Neural cell (in vitro differentiated cells): ENCODE measurements at regions not wholly inside any gene's neighbourhood (a gene's known extent, or its start where the extent isn't known, plus 50 kb on each side); places are given as distances from the start of the nearest gene placed in this dataset.

ENCODE experiments used
- H2AFZ ChIP-seq: fragments of 200-600, 300-800 bp; sonication (generic), shearing (Covaris generic); 2 replicates; pipeline ENCODE4 v1.6.0; 2014; ENCODE audit warnings: low read depth, mild to moderate bottlenecking, antibody characterized with exemption, low read length, moderate library complexity
- H3F3A ChIP-seq: fragments of 200-600 bp; shearing (Covaris generic); 2 replicates; pipeline ENCODE4 v1.6.1; 2016; ENCODE audit warnings: mild to moderate bottlenecking, moderate library complexity, mixed read lengths, antibody characterized with exemption, low read length; ENCODE audit not compliant: insufficient read depth, poor library complexity, severe bottlenecking
- H3K27ac ChIP-seq: fragments of 200-600, 300-800 bp; sonication (generic), shearing (Covaris generic); 2 replicates; pipeline ENCODE4 v1.5.1; 2014; ENCODE audit warnings: mild to moderate bottlenecking, low read length, moderate library complexity
- H3K27me3 ChIP-seq: fragments of 300-800, 200-600 bp; sonication (generic), shearing (Covaris generic); 2 replicates; pipeline ENCODE4 v1.6.0; 2014; ENCODE audit warnings: mild to moderate bottlenecking, low read depth, low read length, moderate library complexity; ENCODE audit not compliant: insufficient read depth
- H3K36me3 ChIP-seq: fragments of 300-800, 200-600 bp; sonication (generic), shearing (Covaris generic); 2 replicates; pipeline ENCODE4 v1.5.1; 2014; ENCODE audit warnings: mild to moderate bottlenecking, antibody characterized with exemption, low read length, moderate library complexity; ENCODE audit not compliant: insufficient read depth
- H3K4me2 ChIP-seq: fragments of 300-800, 200-600 bp; sonication (generic), shearing (Covaris generic); 2 replicates; pipeline ENCODE4 v1.6.0; 2014; ENCODE audit warnings: mild to moderate bottlenecking, low read length
- H3K4me3 ChIP-seq: fragments of 300-800, 200-600 bp; sonication (generic), shearing (Covaris generic); 2 replicates; pipeline ENCODE4 v1.5.1; 2014; ENCODE audit warnings: mild to moderate bottlenecking, low read length, moderate library complexity
- H3K79me2 ChIP-seq: fragments of 200-600 bp; shearing (Covaris generic); replicated peaks from 2 replicates; pipeline ENCODE4 v1.6.0; 2014; ENCODE audit warnings: mild to moderate bottlenecking, low read length, moderate library complexity; ENCODE audit not compliant: insufficient read depth
- H3K9ac ChIP-seq: fragments of 300-800, 200-600 bp; sonication (generic), shearing (Covaris generic); 2 replicates; pipeline ENCODE4 v1.6.1; 2016; ENCODE audit warnings: mild to moderate bottlenecking, low read length, mixed read lengths
- H3K9me2 ChIP-seq: fragments of 200-600 bp; shearing (Covaris generic); 2 replicates; pipeline ENCODE4 v1.6.1; 2016; ENCODE audit warnings: mild to moderate bottlenecking, low read length, mixed read lengths; ENCODE audit not compliant: insufficient read depth
- H3K9me3 ChIP-seq: fragments of 200-600, 300-800 bp; sonication (generic), shearing (Covaris generic); 2 replicates; pipeline ENCODE4 v1.6.1; 2016; ENCODE audit warnings: mild to moderate bottlenecking, mixed run types, low read length, moderate library complexity, mixed read lengths
- H4K20me1 ChIP-seq: fragments of 200-600 bp; shearing (Covaris generic); 2 replicates; pipeline ENCODE4 v1.6.1; 2016; ENCODE audit warnings: mild to moderate bottlenecking, mixed run types; ENCODE audit not compliant: insufficient read depth
- EP300 ChIP-seq: fragments of 450-650 bp; conservative IDR thresholded peaks from 2 replicates; pipeline ENCODE4 v1.6.1; 2014; ENCODE audit warnings: antibody characterized with exemption, mild to moderate bottlenecking, moderate library complexity; ENCODE audit not compliant: poor library complexity, severe bottlenecking
- EZH2 ChIP-seq: fragments of 200-600, 300-800 bp; shearing (Covaris generic), sonication (generic); IDR thresholded peaks from 2 replicates; pipeline ENCODE4 v1.6.1; 2014; ENCODE audit warnings: antibody characterized with exemption, low read length, borderline replicate concordance, mild to moderate bottlenecking; ENCODE audit not compliant: insufficient read depth, poor library complexity, severe bottlenecking
- MXI1 ChIP-seq: fragments of 450-650 bp; conservative IDR thresholded peaks from 2 replicates; pipeline ENCODE4 v1.6.1; 2014; ENCODE audit warnings: antibody characterized with exemption, mild to moderate bottlenecking; ENCODE audit not compliant: poor library complexity, severe bottlenecking
- POLR2AphosphoS5 ChIP-seq: IDR thresholded peaks from 2 replicates; pipeline ENCODE4 v1.6.1; 2012
- RAD21 ChIP-seq: fragments of 450-650 bp; conservative IDR thresholded peaks from 2 replicates; pipeline ENCODE4 v1.6.1; 2014; ENCODE audit warnings: antibody characterized with exemption, mild to moderate bottlenecking, moderate library complexity
- SMC3 ChIP-seq: fragments of 450-650 bp; conservative IDR thresholded peaks from 2 replicates; pipeline ENCODE4 v1.6.1; 2014; ENCODE audit warnings: antibody characterized with exemption, mild to moderate bottlenecking, moderate library complexity; ENCODE audit not compliant: poor library complexity
- TAF1 ChIP-seq: IDR thresholded peaks from 2 replicates; pipeline ENCODE4 v1.6.1; 2012; ENCODE audit warnings: low read depth
- TF ChIP-seq, protein P1 (sequence below): fragments of 450-650 bp; IDR thresholded peaks from 2 replicates; pipeline ENCODE4 v1.5.1; 2014; ENCODE audit warnings: antibody characterized with exemption, mild to moderate bottlenecking, moderate library complexity; ENCODE audit not compliant: poor library complexity, severe bottlenecking
- TF ChIP-seq, protein P2 (sequence below): IDR thresholded peaks from 2 replicates; pipeline ENCODE4 v1.6.1; 2012; ENCODE audit warnings: borderline replicate concordance

DNA sequence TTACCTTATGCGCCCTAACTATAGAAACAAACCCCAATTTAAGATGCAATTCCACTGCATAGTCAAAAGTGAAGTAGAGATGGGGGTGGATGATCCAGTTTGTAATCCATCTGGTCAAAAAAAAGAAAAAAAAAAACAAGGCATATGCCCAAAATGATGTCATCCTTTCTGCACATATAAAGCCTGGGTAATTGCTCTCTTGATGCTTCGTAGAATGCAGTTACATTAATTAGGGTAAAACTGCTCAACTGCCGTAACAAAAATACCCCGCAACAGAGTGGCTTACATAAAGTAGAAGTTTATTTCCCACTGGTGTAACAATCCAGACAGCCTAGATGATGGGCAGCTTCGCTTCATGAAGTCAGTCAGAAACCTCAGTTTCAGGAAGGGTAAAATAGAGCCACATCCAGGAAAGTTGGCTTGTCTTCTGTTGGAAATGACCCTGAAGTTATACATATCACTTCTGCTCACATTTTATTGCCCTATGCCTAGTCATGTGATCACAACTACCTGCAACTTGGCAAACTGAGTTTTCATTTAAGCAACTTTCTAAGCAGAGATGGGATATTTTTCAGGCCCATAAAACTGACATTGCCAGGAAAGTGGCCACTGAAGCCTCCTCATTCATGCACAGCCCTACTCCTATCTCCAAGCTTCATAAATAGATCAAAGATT, 221.7 kb downstream of the C1orf94 start:
- H3K4me3 ChIP-seq: no peak overlapping the region
- H2AFZ ChIP-seq: no peak overlapping the region
- no peak overlapping the region for H3K27ac ChIP-seq
- no peaks in the 10 kb centered on the region for H3K9me3 ChIP-seq
- no peaks in the 10 kb centered on the region for H3K27me3 ChIP-seq
- no peaks in the 10 kb centered on the region for H3K79me2 ChIP-seq
- H4K20me1 ChIP-seq: no peaks in the 10 kb centered on the region
- H3K9me2 ChIP-seq: no peaks in the 10 kb centered on the region
- TF ChIP-seq EZH2: no peak
- H3F3A ChIP-seq: no peaks in the 10 kb centered on the region
- no peak overlapping the region for H3K4me2 ChIP-seq
- no peak overlapping the region for H3K9ac ChIP-seq
- no peaks in the 10 kb centered on the region for H3K36me3 ChIP-seq

DNA sequence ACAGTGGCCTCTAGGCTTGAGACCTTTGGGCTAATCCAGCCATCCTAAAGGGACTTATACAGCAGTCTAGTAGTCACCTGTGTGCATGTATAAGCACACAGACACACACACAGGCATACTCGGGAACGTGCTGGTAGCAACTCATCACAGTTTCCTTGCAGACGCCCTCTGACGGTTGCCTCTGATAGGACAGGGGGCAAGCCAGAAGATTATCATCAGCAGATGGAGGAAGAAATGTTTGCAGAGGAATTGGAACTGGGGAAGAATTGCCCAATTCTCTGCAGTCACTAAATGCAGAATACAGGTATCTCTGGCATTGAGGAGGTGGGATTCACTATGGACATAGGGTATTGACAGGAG, 222.2 kb downstream of the C1orf94 start:
- H3K79me2 ChIP-seq: no peaks in the 10 kb centered on the region
- no peak overlapping the region for H2AFZ ChIP-seq
- TF ChIP-seq RAD21 (no peak), TAF1 (no peak), EP300 (no peak), SMC3 (no peak), MXI1 (no peak), POLR2AphosphoS5 (no peak), EZH2 (no peak)
- TF ChIP-seq, protein P1, sequence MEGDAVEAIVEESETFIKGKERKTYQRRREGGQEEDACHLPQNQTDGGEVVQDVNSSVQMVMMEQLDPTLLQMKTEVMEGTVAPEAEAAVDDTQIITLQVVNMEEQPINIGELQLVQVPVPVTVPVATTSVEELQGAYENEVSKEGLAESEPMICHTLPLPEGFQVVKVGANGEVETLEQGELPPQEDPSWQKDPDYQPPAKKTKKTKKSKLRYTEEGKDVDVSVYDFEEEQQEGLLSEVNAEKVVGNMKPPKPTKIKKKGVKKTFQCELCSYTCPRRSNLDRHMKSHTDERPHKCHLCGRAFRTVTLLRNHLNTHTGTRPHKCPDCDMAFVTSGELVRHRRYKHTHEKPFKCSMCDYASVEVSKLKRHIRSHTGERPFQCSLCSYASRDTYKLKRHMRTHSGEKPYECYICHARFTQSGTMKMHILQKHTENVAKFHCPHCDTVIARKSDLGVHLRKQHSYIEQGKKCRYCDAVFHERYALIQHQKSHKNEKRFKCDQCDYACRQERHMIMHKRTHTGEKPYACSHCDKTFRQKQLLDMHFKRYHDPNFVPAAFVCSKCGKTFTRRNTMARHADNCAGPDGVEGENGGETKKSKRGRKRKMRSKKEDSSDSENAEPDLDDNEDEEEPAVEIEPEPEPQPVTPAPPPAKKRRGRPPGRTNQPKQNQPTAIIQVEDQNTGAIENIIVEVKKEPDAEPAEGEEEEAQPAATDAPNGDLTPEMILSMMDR: no peak
- TF ChIP-seq, protein P2, sequence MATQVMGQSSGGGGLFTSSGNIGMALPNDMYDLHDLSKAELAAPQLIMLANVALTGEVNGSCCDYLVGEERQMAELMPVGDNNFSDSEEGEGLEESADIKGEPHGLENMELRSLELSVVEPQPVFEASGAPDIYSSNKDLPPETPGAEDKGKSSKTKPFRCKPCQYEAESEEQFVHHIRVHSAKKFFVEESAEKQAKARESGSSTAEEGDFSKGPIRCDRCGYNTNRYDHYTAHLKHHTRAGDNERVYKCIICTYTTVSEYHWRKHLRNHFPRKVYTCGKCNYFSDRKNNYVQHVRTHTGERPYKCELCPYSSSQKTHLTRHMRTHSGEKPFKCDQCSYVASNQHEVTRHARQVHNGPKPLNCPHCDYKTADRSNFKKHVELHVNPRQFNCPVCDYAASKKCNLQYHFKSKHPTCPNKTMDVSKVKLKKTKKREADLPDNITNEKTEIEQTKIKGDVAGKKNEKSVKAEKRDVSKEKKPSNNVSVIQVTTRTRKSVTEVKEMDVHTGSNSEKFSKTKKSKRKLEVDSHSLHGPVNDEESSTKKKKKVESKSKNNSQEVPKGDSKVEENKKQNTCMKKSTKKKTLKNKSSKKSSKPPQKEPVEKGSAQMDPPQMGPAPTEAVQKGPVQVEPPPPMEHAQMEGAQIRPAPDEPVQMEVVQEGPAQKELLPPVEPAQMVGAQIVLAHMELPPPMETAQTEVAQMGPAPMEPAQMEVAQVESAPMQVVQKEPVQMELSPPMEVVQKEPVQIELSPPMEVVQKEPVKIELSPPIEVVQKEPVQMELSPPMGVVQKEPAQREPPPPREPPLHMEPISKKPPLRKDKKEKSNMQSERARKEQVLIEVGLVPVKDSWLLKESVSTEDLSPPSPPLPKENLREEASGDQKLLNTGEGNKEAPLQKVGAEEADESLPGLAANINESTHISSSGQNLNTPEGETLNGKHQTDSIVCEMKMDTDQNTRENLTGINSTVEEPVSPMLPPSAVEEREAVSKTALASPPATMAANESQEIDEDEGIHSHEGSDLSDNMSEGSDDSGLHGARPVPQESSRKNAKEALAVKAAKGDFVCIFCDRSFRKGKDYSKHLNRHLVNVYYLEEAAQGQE: no peak
- no peak overlapping the region for H3K27ac ChIP-seq
- H3K27me3 ChIP-seq: no peaks in the 10 kb centered on the region
- no peaks in the 10 kb centered on the region for H3K9me2 ChIP-seq
- no peaks in the 10 kb centered on the region for H3F3A ChIP-seq
- H3K4me3 ChIP-seq: no peak overlapping the region
- H3K4me2 ChIP-seq: no peak overlapping the region
- no peaks in the 10 kb centered on the region for H4K20me1 ChIP-seq
- no peaks in the 10 kb centered on the region for H3K36me3 ChIP-seq
- H3K9me3 ChIP-seq: no peaks in the 10 kb centered on the region
- H3K9ac ChIP-seq: no peak overlapping the region
